NCI-H1436 treated with DMSO at 0.1 percent for 48 hours (cell line): ENCODE measurements at regions not wholly inside any gene's neighbourhood (a gene's known extent, or its start where the extent isn't known, plus 50 kb on each side); places are given as distances from the start of the nearest gene placed in this dataset.

Experiments used
- DNase-seq: peaks from one replicate; lab custom pipeline; 2025; lab: John Stamatoyannopoulos, UW

DNA sequence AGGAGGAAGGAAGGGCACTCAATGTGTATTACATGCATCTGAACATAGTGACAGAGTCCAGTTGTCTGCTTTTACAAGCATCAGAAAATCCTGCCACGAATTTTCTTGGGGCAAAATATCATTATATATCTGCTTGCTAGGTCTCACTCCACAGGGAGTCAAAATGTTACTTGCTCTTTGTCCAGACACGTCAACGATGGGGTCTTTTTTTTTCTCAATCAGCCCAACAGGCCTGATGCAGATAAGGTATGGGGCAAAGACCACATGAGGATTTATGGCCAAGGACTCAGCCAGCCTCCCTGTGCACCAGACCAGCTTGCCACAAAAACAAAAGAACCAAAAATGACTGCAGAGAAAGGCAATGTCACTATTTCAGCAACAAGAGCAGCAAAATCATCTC lies 323.4 kb upstream of the PKDCC start:
- DNase-seq, result no peak

DNA sequence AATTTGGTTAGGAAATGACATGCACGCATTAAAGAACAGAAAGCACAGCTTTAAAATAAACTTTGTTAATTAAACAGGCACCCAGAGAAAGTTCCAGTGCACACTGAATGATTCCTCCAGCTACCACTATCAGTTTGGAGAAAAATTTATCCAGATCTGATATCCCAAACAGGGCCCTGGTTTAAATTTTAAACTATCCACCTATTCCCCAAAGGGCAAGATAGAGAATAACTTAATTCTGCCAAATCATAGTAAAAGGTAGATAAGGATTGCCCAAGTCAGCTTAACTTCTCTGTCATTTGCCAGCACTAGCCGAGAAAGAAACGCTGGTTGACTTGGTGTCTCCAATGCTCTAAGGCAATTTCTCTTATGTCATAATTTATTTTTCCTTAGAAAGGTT lies 321.9 kb upstream of the PKDCC start:
- no peak for DNase-seq

DNA sequence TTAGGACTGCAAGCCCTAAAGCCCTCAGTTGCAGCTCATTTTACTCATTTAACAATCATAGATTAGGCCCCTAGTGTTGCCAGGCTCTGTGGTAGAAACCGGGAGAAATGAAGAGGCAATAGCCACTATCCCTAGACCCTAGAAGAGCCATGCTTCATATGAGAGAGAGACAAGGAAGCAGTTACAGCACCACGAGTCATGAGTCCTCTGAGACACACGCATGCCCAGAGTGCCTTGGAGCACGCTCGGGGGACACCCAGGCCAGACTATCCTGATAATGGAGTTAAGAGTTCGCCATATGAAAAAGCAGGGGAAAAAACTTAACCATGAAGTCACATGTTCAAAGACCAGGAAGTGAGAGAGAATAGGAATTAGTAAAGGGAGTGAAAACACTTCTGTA lies 321.5 kb upstream of the PKDCC start:
- no peak for DNase-seq

DNA sequence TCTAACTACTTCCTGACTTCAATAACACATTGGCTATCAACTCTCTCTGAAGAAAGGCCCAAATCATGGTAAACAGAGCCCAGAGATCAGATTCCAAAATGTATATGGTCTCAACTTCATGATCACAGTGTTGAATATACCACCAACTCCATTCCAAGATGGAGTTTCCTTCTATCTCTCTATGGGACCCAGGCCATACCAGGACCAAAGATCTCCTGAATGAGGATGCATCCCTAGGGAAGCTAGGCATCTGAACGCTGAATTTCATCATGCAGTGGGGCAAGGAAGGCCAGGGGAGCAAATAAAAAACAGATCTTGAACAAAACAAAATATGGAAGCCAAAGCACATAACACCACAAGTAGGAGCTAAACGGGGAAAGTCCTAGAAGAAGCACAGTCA lies 320.7 kb upstream of the PKDCC start:
- no peak for DNase-seq

DNA sequence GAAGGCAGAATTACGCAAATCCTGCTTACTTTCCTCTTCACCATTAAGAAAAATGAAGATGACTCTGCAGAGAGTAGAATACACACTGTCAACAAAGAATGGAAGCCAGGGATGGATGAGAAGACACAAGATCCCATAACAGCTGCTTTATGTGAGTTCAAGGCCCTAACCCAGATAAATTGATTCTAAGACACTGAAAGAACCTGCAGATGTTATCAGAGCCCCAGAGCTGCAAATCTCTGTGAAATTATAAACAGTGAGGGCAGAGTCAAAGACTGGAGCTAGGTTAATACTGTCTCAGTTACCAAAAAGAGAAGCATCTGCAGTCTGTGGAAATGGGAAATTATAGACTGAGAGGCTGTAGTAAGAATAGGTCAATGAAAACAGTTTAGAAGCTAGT lies 320.1 kb upstream of the PKDCC start:
- DNase-seq, result no peak

DNA sequence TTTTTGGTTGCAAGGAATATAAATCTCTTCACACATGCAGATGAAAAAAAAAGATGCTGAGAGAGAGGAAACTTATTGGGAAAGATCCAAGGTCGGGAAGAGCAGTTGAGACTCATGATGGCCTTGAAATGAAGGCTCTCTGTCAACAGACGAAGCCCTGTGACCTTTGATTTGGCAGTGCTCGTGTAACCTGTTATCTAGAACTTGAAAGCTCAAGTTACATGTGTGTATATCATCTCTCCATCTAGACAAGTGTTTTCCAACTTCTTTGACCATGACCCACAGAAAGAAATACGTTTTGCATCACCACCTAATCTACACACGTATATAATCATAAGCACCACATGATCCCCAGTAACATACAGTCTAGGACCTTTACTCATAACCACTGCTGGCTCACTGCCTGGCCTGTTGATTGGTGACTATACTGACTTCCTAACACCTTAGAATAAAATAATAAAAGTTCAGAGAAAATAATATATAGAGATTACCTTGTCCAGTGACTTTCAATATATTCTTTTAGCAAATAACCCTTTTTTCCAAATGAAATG lies 319.0 kb upstream of the PKDCC start:
- DNase-seq, result no peak

DNA sequence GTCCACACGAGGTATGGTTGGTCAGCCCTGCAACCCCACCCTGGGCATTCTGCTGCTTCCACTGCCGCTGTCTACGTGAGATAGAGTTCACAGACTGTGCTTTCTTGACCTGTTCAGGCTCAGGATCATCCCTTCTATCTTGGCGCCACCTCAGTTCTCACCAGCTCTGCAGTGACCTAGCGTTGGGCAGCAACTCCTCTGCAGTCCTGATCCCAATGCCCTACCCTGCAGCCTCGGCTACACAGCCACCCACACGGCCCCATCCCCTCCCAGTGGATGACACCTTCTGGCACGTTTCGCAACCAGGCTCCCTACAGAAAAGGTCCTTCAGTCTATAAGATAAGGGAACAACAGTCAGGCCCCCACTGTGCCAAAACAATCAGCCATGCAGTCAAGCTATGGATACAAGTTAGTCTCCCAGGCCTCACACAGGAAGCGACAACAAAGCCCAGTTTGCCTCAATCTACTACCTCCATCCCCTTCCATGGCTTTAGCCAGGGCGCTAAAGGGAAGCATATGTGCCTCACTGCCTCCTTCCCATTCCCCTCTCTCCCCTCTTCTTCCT lies 317.9 kb upstream of the PKDCC start:
- no peak for DNase-seq

DNA sequence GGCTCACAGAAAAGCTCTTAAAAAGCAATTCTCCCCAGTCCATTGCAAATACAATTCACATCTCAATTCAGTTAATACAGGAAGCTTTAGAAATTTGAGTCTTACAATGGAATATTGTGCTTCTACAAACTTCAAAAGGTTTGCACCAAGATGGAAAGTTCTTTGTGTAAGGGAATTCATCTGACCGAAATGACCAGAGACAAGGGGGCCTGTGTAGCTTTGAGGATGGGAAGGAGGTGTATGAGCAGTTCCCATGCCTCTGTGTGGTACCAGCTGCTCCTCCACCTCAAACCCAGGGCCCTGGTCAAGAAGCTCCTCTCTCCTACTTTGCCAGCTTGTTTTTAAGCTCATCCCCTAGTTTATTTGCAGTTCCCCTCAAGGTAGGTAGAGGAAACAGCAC lies 312.8 kb upstream of the PKDCC start:
- DNase-seq, result no peak

DNA sequence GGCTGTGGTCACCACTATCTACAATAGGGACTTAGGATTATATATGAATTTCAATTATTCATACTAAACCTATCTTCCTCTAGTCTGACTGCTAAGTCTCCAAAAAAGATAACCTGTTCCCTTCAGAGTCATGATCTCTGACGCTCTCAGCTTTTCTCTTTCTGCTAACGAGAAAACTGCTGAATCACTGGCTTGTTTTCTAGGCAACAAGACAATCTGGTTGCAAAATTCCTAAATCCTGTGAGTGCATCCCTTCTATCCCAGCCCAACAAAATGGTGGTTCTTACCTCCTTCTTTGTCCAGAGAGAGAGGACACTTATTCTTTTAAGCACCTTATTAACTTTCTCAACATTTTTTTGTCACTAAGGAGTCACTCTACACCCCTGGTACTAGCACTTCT lies 312.3 kb upstream of the PKDCC start:
- DNase-seq, result no peak

DNA sequence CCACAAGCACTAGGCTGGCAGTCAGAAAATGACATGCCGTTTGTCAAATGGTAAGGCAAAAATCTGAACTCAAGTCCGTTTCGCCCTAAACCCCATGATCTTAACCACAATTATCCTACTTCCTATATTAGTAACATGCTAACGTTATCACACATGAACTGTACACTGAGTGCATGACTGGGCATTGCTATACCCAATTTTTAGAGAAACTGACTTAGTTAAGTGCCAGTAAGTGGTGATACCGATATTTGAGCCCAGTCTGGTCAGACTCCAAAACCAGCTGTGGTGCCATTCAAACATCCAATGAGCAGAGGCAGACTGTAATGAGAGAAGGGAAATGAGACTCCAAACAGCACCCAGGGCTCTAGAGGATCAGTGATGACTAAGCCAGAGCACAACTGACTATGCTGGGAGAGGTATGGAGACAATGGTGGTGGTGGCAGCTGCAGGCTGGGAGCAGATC lies 311.7 kb upstream of the PKDCC start:
- no peak for DNase-seq

DNA sequence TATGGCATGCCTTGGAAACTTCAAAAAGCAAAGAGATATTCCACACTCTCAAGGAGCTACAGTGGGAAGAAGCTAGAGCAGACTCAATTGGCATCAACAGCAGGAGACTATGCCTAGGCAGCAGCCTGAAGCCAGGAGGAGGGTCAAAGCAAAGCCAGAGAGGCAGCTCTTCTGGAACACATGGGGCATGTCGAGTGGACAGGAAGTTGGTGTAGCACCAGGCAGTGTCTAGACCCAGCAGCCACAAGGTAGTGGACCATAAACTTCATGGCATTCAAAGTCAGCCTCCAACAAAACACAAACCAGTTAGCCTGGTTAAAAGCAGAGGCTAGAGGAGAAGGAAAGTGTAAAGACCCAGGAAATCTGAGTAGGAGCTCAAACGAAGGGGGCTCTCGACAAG lies 311.2 kb upstream of the PKDCC start:
- DNase-seq, result no peak

DNA sequence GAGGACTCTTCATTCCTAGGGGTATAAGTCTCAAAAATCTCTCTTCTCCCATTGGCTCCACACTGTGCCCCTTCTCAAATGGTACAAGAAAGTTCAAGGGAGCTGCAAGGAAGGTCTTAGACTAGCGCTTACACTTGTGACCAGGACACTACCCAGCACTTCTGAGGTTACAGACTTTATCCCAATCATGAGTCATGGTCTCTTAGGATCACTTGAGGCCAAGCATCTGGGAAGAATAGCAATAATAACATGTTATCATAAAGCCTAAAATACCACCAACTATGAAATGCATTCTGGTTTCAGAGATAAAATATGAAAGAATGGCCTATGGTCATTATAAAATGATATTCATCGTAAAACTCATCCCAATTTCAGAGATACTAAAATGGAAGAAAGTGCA lies 309.9 kb upstream of the PKDCC start:
- no peak for DNase-seq

DNA sequence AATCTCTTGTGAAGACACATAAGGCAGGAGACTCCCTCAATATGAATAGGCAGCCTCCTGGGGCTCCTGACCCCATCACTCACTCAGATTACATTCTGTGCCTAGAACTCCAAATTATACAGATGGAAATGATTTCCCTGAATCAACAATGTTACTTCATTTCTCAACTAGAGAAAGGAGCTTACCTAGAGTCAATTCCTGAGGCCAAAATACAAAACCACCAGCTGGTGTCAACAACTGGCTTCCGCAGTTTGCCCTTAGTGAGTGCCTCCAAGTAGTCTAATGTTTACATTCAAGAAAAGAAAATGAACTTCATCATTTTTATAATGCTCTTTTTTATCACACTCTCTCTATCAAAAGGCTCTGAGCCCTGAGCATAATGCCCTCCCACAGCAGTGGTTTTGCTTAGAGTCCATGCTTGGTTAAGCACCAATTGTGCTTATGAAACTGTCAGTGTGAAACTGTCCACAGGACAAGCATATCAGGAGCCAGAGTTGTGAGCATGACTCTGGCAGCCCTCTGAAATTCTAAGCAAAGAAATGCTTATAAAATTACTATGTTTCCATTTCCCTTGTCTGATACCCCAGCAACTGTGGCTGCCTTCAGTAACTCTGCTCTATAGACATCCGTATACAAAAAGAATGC lies 305.7 kb upstream of the PKDCC start:
- DNase-seq, result no peak

DNA sequence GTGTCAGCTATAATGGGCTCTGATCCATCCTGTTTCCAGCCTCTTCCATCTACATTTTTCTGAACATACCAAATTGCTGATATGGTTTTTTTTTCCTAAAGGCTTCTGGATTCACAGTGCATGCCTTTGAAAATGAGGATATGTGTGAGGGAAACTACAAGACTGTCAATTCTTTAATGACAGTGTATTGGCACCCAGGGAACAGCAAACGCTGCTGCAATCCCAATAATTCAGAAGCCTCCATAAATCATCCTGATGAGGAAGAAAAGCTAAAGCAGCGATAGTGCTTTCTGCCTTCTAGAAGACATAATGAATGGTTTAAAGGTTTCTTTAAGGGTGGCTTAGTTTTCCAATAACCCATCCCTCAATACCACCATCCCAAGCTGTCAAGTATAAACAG lies 304.5 kb upstream of the PKDCC start:
- DNase-seq, result no peak

DNA sequence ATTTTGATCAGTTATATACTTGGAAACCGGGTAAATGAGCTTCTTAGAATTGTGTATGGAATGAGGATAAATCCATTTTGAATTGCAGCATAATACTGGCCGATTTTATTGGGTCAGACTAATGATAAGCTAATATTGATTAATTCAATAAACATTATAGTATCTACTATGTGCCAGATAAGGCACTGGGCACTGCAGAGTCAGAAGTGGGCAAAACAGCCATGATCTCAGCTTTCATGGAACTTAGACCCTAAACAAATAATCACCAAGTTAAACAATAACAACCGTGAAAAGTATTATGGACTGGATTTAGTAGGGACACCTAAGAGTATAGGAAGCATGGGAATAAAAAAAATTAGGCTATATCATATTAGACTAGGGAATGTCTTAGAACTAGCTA lies 297.0 kb upstream of the PKDCC start:
- DNase-seq, result no peak

DNA sequence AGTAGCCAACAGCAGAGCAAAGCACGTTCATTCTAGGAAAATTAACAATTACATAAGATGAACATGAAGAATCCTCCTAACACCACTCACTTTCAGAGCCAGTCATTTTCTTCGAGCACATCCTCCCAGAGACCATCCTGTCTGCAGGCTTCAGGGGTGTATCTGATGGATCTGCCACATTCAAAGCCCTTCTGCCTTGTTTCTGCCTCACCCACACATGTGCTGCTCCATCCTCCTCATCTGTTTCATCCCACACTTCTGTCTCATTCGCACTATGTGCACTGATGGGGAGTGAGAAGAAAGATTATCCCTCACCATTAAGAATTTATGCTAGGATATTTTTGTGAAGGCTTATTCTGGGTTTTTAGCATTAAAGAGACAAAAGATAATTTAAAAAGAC lies 287.9 kb upstream of the PKDCC start:
- no peak for DNase-seq

DNA sequence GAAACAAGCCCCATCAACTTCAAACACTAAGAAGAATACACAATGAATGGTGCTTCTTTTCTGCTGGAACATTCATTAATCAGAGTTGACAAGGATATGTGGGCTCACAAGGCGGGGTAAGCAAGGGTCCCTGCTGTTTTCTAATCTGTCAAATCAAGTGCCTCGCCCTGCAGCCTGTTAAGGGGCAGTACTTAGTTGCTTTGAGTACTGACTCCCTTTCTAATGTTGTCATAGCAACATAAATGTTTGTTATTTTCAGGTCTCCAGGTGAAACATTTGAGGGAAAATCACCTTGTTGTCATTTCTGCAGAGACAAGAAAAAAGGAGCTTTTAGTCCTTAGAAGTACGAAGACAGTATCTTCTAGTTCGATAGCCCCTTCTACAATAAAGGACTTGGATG lies 284.7 kb upstream of the PKDCC start:
- no peak for DNase-seq

DNA sequence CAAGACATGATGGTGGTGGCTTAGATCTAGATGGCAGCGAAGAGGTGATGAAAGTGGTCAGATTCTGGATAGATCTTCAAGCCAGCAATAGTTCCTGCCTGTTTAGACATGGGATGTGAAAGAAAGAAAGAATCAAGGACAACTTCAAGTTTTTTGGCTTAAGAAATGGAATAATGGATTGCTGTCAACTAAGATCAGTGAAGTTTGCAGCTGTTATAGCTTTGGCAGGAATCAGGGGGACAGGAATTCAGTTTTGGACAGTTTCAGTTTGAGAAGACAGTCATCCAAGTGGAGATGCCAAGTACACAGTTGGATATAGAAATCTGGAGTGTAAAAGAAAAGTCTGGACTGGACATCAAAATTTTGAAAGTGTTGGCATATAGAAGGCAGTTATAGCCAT lies 283.7 kb upstream of the PKDCC start:
- no peak for DNase-seq

DNA sequence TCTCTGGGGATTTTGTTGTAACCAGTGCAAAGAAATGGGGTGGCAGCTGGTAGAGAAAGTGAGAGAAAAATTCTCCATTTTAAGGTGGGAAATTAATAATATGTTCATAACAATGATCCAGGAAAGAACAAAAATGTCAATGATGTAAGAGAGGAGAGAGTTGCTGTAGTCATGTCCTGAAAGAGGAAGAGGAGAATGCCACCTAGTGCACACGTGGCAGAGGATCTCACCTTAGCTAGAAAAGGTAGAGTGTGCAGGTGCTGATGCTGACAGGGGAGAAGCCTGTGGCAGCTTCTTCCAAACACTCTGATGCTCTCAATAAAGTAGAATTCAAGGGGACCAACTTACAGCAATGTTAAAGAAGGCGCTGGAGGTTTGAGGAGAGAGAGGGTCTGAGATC lies 282.9 kb upstream of the PKDCC start:
- DNase-seq, result no peak

DNA sequence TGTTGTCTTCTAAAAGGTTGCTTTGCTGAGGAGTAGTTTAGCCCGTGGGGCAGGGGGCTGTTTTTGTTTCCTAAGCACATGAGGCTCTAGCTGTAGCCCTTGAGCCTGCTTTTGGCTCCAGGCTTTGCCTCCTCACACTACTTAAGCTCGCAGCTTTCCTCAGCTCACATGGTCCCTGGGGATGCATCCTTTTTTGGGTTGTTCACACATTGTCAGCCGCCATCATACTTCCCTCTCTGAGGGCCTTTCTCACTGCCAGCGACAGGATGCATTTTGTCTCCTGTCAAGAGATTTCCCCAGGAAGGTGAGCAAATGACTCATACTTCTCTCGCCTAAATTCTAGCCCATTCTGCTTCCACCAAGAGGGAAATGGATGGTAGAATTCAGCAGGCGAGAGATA lies 279.5 kb upstream of the PKDCC start:
- no peak for DNase-seq

DNA sequence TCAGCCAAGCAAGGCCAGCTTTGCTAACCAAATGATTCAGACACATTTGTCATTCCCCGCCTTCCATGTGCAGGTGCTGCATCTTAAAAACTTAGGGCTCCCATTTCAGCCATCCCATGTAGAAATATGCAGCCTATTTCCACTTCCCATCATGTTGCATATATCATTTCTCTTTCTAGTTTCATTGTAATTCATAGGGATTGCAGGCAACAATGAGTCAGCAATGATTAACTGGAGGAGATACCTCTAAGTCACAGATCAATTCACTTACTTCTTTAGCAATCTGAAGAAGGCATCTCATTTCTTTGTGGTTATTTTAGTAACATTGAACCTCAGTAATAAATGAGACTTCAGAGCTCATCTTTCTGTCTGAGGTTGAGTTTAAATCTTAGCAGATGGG lies 276.1 kb upstream of the PKDCC start:
- no peak for DNase-seq

DNA sequence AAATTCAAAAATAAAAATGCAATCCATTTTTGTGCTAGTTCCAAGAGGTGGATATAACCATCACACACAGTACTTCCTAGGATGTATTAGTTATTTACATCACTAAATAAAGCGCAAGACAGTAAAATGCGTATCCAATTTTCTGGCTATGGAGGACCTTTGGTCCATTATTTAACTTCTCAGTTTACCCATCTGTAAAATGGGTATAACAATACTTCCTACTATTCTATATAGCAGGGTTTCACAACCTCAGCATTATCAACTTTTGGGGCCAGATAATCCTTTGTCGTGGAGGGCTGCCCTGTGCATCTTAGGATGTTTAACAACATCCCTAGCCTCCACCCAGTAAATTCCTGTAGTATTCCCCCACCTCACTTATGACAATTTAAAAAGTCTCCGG lies 275.1 kb upstream of the PKDCC start:
- DNase-seq, result no peak

DNA sequence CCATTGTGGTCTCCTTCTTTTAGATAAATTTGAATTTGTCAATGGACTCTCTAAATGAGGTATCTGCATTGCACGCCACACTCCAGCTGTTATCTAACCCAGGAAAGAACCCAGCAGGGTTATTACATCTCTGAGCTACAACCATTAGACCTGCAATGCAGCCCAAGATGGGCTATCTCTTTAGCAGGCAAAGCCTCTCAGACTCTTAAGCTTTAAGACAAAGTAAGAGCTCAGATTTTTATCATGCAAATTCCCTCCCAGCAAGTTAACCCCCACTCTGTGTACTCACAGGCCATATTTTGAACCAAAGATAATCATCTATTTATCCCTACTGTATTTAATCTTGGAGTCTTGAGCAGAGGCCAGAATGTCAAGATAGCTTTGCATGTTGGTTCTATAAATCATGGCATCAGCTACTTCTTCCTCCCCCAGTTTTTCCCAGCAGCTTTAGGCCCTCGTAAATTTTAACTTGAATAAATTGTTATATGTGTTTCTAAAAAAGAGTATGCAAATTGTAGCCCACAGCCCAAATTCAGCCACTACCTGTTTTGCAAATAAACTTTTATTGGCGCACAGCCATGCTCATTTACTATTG lies 273.7 kb upstream of the PKDCC start:
- DNase-seq, result no peak
